NCI-H2227 (cell line): ENCODE measurements at regions not wholly inside any gene's neighbourhood (a gene's known extent, or its start where the extent isn't known, plus 50 kb on each side); places are given as distances from the start of the nearest gene placed in this dataset.

ENCODE experiments used
- DNase-seq: peaks from one replicate; lab custom pipeline; 2025; ENCODE audit not compliant: unreplicated experiment; lab: John Stamatoyannopoulos, UW

DNA sequence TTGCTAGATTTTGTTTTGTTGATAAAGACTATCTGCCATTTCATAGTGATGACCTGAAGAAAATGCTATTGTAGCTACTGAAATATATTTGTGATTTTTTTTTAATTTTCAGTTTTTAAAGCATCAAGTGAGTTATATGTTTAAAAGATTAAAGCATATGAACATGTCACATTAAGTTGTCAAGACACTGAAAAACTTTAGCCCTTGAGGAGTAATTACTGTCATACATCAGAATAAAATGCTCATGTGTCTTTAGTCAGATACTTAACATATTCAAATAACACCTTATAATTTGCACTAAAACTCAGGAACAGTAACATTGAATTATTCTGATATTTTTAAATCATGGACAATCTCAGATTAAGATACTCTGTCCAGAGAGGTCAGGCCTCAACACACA lies 108.1 kb upstream of the ATXN7L3B start:
- DNase-seq = no peak

- DNase-seq = no peak
These were observed 105.8 kb upstream of the ATXN7L3B start for GRCh38 chr12:74431801-74432200.

GRCh38 chr12:74440469-74440868 lies 97.2 kb upstream of the ATXN7L3B start:
- no peak for DNase-seq

DNA sequence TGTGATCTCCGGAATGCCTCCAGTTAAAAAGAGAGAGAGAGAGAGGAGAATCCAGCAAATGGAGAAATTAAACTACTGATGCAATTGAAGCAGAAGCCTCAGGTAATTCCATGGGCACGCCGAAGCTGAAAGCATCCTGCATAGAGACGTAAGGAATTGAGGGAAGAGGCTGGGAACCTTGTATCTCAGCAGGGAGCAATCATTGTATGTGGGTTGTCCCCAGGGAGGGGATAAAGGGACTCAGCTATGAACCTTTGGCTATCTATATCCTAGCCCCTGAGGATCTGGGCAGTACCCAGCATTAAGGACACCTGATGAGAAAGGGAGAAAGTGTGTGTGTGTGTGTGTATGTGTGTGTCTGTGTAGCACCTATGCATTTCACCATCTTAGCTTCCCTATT lies 95.8 kb upstream of the ATXN7L3B start:
- no peak for DNase-seq

- no peak for DNase-seq
These were observed 91.2 kb upstream of the ATXN7L3B start for GRCh38 chr12:74446466-74446865.

- no peak for DNase-seq
These were observed 87.8 kb upstream of the ATXN7L3B start for GRCh38 chr12:74449872-74450271.

DNA sequence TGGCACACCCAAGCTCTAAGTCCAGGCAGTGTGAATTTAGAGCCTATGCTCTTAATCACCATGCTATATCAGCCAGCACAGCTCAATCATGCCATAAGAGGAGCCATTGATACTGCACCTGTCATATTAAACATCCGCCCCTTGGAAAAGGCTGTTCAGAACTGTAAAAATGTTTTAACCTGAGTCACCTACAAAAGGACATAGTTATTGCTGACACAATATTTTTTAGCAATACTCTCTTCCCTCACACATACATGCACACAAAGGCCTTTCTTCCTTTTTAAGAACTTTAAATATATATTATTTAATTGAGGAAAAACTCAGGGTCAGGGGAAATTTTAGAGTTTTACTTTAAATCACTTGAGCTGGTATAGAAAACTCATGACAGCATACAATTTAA lies 83.5 kb upstream of the ATXN7L3B start:
- DNase-seq = no peak

DNA sequence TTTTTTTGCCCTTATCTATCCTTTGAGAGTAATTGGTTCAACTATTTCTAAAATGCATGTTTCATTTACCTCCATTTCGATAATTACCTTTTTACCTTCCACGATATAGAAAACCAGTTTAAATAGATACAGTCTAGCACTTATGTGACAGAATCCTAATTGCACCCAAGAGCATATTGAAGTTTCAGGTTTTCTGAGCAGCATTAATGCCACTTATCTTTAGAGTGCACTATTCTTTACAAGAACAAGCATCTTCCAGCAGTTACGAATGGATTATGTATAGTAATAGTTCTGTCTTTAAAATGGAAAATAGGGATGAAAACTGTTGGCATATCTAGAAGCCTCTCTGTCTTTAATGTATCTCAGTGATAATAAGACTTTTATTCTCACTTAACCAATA lies 82.2 kb upstream of the ATXN7L3B start:
- no peak for DNase-seq

DNA sequence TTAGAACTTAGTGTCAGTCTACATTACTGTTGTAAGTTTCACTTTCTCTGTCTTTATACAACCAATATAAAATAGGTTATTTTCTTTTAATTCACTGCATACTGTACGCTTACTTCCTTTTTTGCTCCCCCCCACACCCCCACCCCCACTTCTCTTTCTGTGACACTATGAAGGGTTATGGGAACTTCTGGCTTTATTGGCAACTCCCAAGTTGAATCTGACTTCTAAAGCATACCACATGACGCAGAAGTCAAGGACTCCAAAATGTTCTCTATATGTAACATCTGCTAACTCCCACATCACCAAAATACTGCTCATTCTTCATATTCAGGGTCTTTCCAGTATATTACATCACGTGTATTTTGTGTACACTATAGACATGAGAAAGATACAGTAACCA lies 81.2 kb upstream of the ATXN7L3B start:
- no peak for DNase-seq

DNA sequence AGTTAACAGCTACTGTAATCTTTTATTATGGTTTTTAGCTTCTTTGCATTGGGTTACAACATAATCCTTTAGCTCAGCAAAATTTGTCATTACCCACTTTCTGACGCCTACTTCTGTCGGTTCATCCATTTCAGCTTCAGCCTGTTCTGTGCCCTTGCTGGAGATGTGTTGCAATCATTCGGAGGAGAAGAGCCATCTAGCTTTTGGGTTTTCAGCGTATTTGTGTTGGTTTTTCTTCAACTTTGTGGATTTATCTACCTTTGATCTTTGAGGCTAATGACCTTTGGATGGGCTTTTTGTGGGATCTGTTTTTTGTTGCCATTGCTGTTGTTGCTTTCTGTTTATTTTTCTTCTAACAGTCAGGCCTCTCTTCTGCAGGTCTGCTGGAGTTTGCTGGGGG lies 69.2 kb upstream of the ATXN7L3B start:
- no peak for DNase-seq

DNA sequence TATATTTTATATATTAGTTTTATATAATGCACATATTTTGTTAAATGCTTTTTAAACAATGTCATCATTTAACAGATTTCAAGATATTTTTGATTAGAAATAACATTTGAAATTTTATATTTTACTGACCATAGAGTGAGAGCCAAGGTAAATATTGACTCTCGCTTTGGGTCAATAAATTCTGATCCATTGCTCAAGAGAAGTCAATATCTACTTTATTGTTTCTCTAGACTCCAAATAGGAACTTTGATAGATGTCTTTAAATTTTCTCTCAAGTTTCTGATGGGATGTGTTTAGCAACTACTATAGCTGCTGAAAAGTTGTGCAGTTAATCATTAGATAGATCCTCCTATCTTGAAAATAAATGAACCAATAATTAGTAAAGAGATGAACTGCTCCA lies 61.4 kb upstream of the ATXN7L3B start:
- DNase-seq = no peak

- DNase-seq = no peak
These were observed 56.6 kb upstream of the ATXN7L3B start for GRCh38 chr12:74481078-74481477.

DNA sequence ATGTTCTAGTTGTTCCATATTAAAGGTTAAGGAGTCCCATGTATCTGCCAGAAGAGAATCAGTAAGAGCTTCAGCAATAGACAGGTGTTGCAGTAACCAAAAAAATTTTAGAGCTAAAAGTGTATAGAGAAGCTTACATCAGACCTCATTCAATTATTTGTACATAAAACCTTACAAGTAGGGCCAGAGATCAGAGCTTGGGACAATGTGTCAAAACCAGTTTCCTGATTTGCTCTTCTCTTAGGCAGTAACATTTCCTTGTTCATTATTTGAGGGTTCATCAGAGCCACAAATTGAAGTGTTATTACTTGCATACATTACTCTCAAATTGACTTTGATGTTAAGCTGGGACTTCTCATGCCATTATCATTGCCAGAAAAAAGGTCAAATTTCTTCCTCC lies 55.5 kb upstream of the ATXN7L3B start:
- DNase-seq = no peak

GRCh38 chr12:74483057-74483456 lies 54.6 kb upstream of the ATXN7L3B start:
- DNase-seq = no peak
